HUES48 (cell line): ENCODE measurements at regions not wholly inside any gene's neighbourhood (a gene's known extent, or its start where the extent isn't known, plus 50 kb on each side); places are given as distances from the start of the nearest gene placed in this dataset.
"Not testable (repeated sequence)": the region's sequence is repeated elsewhere in the genome, so short reads cannot be mapped to it uniquely, and the experiment has no call there.

Experiments
- H3K27ac ChIP-seq: one replicate; pipeline ENCODE4 v1.7.0; 2013; ENCODE audit warnings: low read depth, low read length, inconsistent platforms
- H3K27me3 ChIP-seq: 2 replicates; pipeline ENCODE4 v1.6.1; 2013; ENCODE audit warnings: mild to moderate bottlenecking, low read length; ENCODE audit not compliant: control insufficient read depth, insufficient read depth
- H3K36me3 ChIP-seq: 2 replicates; pipeline ENCODE4 v1.6.1; 2013; ENCODE audit warnings: low read length; ENCODE audit not compliant: control insufficient read depth, insufficient read depth
- H3K4me1 ChIP-seq: 2 replicates; pipeline ENCODE4 v1.6.1; 2013; ENCODE audit warnings: mild to moderate bottlenecking, low read length; ENCODE audit not compliant: control insufficient read depth, insufficient read depth
- H3K4me3 ChIP-seq: 2 replicates; pipeline ENCODE4 v1.5.1; 2013; ENCODE audit warnings: mild to moderate bottlenecking, low read depth, low read length
- H3K9ac ChIP-seq: 2 replicates; pipeline ENCODE4 v1.6.1; 2013; ENCODE audit warnings: mild to moderate bottlenecking, low read depth, low read length, moderate library complexity
- H3K9me3 ChIP-seq: 2 replicates; pipeline ENCODE4 v1.6.1; 2013; ENCODE audit warnings: low read length; ENCODE audit not compliant: control insufficient read depth, insufficient read depth

GRCh38 chrX:150084496-150085229, 146.4 kb upstream of the EOLA2 start:
- no peaks in the 10 kb centered on the region for H3K36me3 ChIP-seq
- no peak overlapping the region for H3K4me3 ChIP-seq
- H3K27ac ChIP-seq, result no peak overlapping the region
- no peak overlapping the region for H3K9ac ChIP-seq
- H3K27me3 ChIP-seq, result no peaks in the 10 kb centered on the region
- peaks cover 27% of the 10 kb centered on the region for H3K9me3 ChIP-seq
- H3K4me1 ChIP-seq, result no peaks in the 10 kb centered on the region

- Histone ChIP-seq H3K27ac (no peak overlapping the region), H3K9me3 (peaks cover 22% of the 10 kb centered on the region), H3K9ac (no peak overlapping the region), H3K27me3 (no peaks in the 10 kb centered on the region), H3K4me1 (no peaks in the 10 kb centered on the region), H3K36me3 (no peaks in the 10 kb centered on the region), H3K4me3 (no peak overlapping the region)
These were observed 147.6 kb upstream of the EOLA2 start for GRCh38 chrX:150085881-150086280.

- no peak overlapping the region for H3K4me3 ChIP-seq
- H3K27me3 ChIP-seq, result no peaks in the 10 kb centered on the region
- no peak overlapping the region for H3K9ac ChIP-seq
- H3K27ac ChIP-seq, result no peak overlapping the region
- H3K4me1 ChIP-seq, result no peaks in the 10 kb centered on the region
- no peaks in the 10 kb centered on the region for H3K36me3 ChIP-seq
- H3K9me3 ChIP-seq, result peaks cover 24% of the 10 kb centered on the region
These were observed 148.1 kb upstream of the EOLA2 start for GRCh38 chrX:150086371-150086770.

GRCh38 chrX:150087612-150088011, 149.3 kb upstream of the EOLA2 start:
- H3K4me1 ChIP-seq, result no peaks in the 10 kb centered on the region
- H3K4me3 ChIP-seq, result no peak overlapping the region
- H3K36me3 ChIP-seq, result no peaks in the 10 kb centered on the region
- no peak overlapping the region for H3K27ac ChIP-seq
- no peak overlapping the region for H3K9ac ChIP-seq
- H3K27me3 ChIP-seq, result no peaks in the 10 kb centered on the region
- H3K9me3 ChIP-seq, result peaks cover 28% of the 10 kb centered on the region

GRCh38 chrX:150088042-150088441, 149.8 kb upstream of the EOLA2 start:
- Histone ChIP-seq H3K27ac (no peak overlapping the region), H3K4me3 (no peak overlapping the region), H3K9ac (no peak overlapping the region), H3K27me3 (no peaks in the 10 kb centered on the region), H3K9me3 (peaks cover 28% of the 10 kb centered on the region), H3K4me1 (no peaks in the 10 kb centered on the region), H3K36me3 (no peaks in the 10 kb centered on the region)

GRCh38 chrX:150088766-150089518, 150.7 kb upstream of the EOLA2 start:
- peaks cover 28% of the 10 kb centered on the region for H3K9me3 ChIP-seq
- H3K36me3 ChIP-seq, result no peaks in the 10 kb centered on the region
- H3K4me1 ChIP-seq, result no peaks in the 10 kb centered on the region
- H3K4me3 ChIP-seq, result no peak overlapping the region
- no peaks in the 10 kb centered on the region for H3K27me3 ChIP-seq
- no peak overlapping the region for H3K9ac ChIP-seq
- H3K27ac ChIP-seq, result no peak overlapping the region

GRCh38 chrX:150091300-150091699, 153.0 kb upstream of the EOLA2 start:
- H3K36me3 ChIP-seq, H3K9ac ChIP-seq, H3K27ac ChIP-seq, H3K4me1 ChIP-seq, H3K4me3 ChIP-seq, H3K27me3 ChIP-seq: not testable (repeated sequence)
- H3K9me3 ChIP-seq, result peaks cover 17% of the 10 kb centered on the region

GRCh38 chrX:150092549-150092948, 154.3 kb upstream of the EOLA2 start:
- H3K36me3 ChIP-seq, result no peaks in the 10 kb centered on the region
- no peak overlapping the region for H3K9ac ChIP-seq
- H3K4me3 ChIP-seq, result no peak overlapping the region
- H3K9me3 ChIP-seq, result peaks cover 17% of the 10 kb centered on the region
- no peaks in the 10 kb centered on the region for H3K27me3 ChIP-seq
- H3K27ac ChIP-seq, result no peak overlapping the region
- H3K4me1 ChIP-seq, result no peaks in the 10 kb centered on the region

- H3K9ac ChIP-seq, result no peak overlapping the region
- no peaks in the 10 kb centered on the region for H3K27me3 ChIP-seq
- H3K4me3 ChIP-seq, result no peak overlapping the region
- no peaks in the 10 kb centered on the region for H3K36me3 ChIP-seq
- H3K27ac ChIP-seq, result no peak overlapping the region
- peaks cover 14% of the 10 kb centered on the region; the same call in 1 of the 2 replicates for H3K9me3 ChIP-seq
- H3K4me1 ChIP-seq, result no peaks in the 10 kb centered on the region
These were observed 156.1 kb upstream of the EOLA2 start for GRCh38 chrX:150094375-150094774.

- no peak overlapping the region for H3K4me3 ChIP-seq
- no peak overlapping the region for H3K27ac ChIP-seq
- no peak overlapping the region for H3K9ac ChIP-seq
- no peaks in the 10 kb centered on the region for H3K36me3 ChIP-seq
- H3K27me3 ChIP-seq, result no peaks in the 10 kb centered on the region
- H3K9me3 ChIP-seq, result peaks cover 17% of the 10 kb centered on the region; the same call in 1 of the 2 replicates
- no peaks in the 10 kb centered on the region for H3K4me1 ChIP-seq
These were observed 156.7 kb upstream of the EOLA2 start for GRCh38 chrX:150094996-150095395.

- Histone ChIP-seq H3K36me3 (no peaks in the 10 kb centered on the region), H3K4me3 (no peak overlapping the region), H3K27ac (no peak overlapping the region), H3K9ac (no peak overlapping the region), H3K4me1 (no peaks in the 10 kb centered on the region), H3K9me3 (peaks cover 24% of the 10 kb centered on the region), H3K27me3 (no peaks in the 10 kb centered on the region)
These were observed 161.0 kb upstream of the EOLA2 start for GRCh38 chrX:150099316-150099715.
